DMS114 treated with DMSO at 0.1 percent for 48 hours (cell line): ENCODE measurements at regions not wholly inside any gene's neighbourhood (a gene's known extent, or its start where the extent isn't known, plus 50 kb on each side); places are given as distances from the start of the nearest gene placed in this dataset.

Experiments
- DNase-seq: peaks from one replicate; lab custom pipeline; 2025; ENCODE audit not compliant: unreplicated experiment; lab: John Stamatoyannopoulos, UW

DNA sequence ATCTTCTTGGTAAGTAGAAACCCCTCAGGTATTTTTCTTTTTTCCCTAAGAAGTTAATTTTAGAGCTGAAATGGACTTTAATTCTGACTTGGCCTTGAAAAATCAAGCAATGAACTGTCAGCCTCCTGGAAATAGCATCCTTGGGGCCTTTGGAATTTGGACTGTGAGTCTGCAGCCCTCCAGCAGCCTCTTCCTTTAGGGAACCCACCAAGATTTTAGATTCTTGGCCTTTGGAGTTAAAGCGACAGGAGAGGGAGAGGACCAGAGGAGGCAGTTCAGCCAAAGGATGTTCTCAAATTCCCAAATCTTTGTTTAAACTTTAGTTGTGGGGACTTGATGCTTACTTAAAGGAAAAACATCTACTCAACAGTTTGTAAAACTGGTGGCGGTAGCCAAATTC lies 288.6 kb downstream of the AACS start:
- no peak for DNase-seq

DNA sequence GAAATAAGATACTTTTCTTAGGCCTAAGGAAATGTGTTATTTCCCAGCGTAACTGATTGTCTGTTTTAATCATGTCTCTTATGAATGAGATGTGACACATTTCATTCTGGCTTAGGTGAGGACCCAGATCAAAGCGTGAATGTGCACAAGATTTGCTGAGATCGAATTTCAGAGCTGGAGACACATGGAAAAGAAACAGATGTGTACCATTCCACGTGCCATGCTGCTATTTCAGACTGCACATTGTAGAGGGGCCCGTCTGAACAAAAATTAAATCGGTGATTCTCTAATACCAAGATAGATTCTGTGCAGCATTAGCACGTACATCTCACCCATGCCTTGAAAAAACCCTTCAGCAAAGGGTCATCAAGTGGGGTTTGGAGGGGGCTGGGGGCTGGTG lies 290.4 kb downstream of the AACS start:
- no peak for DNase-seq

- DNase-seq, result no peak
These were observed 290.9 kb downstream of the AACS start for GRCh38 chr12:125356111-125356510.

GRCh38 chr12:125357561-125357960 lies 292.3 kb downstream of the AACS start:
- no peak for DNase-seq

- no peak for DNase-seq
These were observed 295.3 kb downstream of the AACS start for GRCh38 chr12:125360540-125360939.

DNA sequence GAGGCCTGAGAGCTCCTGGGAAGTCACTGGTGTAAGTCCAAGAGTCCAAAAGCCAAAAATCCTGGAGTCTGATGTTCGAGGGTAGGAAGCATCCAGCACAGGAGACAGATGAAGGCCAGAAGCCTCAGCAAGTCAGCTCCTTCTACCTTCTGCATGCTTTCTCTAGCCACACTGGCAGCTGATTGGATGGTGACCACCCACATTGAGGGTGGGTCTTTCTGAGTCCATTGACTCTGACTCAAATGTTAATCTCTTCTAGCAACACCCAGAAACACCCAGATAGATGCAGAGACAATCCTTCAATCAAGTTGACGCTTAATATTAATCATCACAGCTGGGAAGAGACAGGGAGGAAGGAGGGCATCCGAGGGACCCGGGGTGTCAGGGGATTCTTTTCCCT lies 305.8 kb downstream of the AACS start:
- DNase-seq, result no peak

- DNase-seq, result no peak
These were observed 306.9 kb downstream of the AACS start for GRCh38 chr12:125372085-125372484.

GRCh38 chr12:125373375-125373774 lies 308.1 kb downstream of the AACS start:
- DNase-seq, result no peak

- DNase-seq, result no peak
These were observed 311.2 kb downstream of the AACS start for GRCh38 chr12:125376422-125376821.

DNA sequence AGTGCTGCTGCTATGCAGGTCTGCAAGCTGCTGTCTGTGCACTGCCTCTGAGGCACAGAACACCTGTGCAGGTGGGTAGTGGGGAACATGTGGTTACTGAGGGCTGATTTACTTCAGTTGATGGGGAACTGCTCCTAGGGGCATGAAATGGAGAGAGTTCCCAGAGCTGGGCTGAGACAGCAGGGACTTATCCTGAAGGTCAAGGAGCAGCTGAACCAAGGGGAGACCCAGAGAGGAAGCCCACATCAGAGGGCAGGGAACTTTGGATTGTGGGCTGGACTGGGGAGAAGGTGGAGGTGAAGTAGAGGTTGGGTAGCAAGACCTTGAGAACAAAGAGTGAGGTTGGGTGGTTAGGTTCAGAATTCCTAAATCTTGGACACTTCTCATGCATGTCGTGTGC lies 311.9 kb downstream of the AACS start:
- no peak for DNase-seq

GRCh38 chr12:125381373-125381772 lies 316.1 kb downstream of the AACS start:
- no peak for DNase-seq

- DNase-seq, result no peak
These were observed 317.7 kb downstream of the AACS start for GRCh38 chr12:125382926-125383325.

GRCh38 chr12:125386652-125387051 lies 321.4 kb downstream of the AACS start:
- DNase-seq, result no peak

DNA sequence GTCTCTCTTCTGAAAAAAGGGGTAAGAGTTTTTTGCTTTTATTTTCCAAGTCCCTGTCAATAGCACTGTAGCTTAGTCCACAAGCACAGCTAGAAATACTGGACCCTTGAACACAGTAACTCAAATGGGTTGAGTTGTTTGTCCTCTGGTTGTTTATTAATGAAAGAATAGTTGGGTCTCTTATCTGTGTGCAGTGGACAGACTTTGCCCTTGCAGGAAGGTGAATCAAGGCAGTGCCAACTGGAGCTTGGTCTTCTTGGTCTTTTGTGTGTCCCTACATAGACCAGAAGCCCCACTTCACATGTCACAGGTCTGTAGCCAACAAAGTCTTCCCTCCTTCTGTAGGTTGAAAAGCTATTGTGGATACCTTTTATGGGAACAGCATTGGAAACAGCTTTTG lies 322.0 kb downstream of the AACS start:
- no peak for DNase-seq

DNA sequence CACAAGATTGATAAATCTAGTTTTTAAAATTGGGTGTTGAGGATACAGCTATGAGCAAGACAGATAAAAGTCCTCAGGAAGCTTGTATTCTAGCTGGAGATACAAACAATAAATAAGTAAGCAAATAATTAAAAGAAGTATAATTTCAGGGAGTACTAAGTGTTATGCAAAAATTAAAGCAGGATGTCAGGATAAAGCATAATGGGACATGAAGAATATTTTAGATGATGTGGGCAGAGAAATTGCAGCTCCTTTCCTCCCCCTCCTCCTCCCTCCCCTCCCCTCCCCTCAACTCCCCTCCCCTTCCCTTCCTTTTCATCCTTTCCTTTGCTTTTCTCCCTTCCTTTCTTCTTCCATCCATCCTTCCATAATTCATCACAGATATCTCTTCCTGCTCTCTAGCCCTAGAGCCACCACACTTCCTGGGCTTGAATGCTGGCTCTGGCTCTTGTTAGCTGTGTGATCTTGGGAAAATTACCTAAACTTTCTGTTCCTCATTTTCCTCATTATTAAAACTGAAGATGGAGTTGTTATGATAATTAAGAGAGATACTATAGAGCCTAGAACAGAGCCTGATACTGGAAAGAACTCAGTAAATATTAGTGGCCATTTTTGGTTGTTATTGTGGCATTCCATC lies 323.9 kb downstream of the AACS start:
- no peak for DNase-seq

- no peak for DNase-seq
These were observed 328.3 kb downstream of the AACS start for GRCh38 chr12:125393569-125393968.

DNA sequence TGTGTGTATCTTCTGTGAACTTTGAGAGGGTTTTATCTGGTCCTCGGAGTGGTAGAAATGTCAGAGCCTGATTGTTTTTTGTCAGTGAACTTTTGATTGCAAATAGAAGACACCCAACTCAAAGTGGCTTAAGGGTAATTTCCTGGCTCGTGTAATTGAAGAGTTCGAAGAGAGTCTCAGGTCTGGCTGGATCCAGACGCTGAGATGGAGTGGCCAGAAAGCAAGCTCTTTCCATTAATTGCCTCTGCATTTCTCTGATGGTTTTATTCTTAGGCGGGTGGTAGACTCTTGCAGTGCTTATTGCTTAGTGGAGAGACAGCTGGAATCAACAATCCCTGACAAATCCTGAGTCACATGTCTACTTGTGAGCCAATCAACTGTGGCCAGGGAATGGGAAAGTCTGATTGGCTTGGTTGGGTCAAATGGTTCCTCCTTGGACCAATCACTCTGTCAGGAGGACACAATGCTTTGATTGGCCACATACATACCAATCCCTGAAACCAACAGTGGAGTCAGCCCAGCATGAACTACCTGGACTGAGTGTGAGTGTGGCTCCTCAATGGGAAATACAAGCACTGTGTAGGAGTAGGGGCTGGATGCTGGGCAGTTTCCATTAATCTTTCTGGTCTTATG lies 330.5 kb downstream of the AACS start:
- no peak for DNase-seq

DNA sequence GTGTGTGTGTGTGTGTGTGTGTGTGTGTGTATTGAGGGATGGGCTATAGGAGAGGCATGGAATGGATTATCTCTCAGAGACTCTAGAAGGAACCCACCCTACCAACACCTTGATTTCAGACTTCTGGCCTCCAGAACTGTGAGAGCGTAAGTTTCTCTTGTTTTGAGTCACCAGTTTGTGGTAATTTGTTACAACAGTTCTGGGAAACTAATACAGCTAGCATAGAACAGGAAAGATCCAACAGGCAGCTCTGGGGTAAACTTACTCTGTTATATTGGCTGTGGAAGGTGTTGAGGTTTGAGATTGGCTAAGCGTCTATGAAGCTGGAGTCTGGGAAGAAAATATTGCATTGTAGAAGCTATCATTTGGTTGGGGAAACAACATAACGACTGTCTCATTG lies 334.3 kb downstream of the AACS start:
- no peak for DNase-seq

- DNase-seq, result peak; percentile 15
These were observed 337.9 kb downstream of the AACS start for GRCh38 chr12:125402874-125403789.

- no peak for DNase-seq
These were observed 338.6 kb downstream of the AACS start for GRCh38 chr12:125403843-125404242.

DNA sequence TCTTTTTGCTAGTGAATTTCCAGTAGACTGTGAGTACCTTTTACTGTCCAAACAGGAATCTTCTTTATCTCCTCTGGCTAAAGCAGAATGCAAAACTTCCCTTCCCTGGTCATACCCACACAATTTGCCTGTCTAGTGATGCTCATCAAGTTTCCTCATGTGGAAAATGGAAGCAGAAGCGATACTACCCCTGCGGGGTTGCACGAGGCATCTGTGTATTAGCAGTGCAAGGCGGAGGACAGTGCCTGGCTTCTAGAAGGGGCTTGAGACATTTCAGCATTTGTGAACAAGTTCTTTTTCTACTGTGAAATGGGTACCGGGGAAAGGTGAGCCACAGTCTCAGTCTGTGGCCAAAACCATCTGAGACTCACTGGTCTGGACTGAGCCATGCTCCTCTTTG lies 340.9 kb downstream of the AACS start:
- no peak for DNase-seq

- DNase-seq, result no peak
These were observed 343.5 kb downstream of the AACS start for GRCh38 chr12:125408718-125409117.
